ENCODE measurements at regions not wholly inside any gene's neighbourhood (a gene's known extent, or its start where the extent isn't known, plus 50 kb on each side); places are given as distances from the start of the nearest gene placed in this dataset.

GRCh38 chr3:64340641-64341101 lies 115.4 kb upstream of the PRICKLE2 start:
- TF ChIP-seq CTCF (IDR thresholded peaks at IDR 0.05) (no peak), POLR2A (IDR thresholded peaks at IDR 0.05) (no peak), EP300 (IDR thresholded peaks at IDR 0.05) (no peak)

Data from tibial nerve (tissue), 4 donors.